Stimulated activated naive CD8-positive, alpha-beta T cell treated with anti-CD3 and anti-CD28 coated beads, Interleukin-15, amount 100 ng/mL, for 72 hours (primary cell): ENCODE measurements at regions not wholly inside any gene's neighbourhood (a gene's known extent, or its start where the extent isn't known, plus 50 kb on each side); places are given as distances from the start of the nearest gene placed in this dataset.

Source experiments
- ATAC-seq: fragments of 150-1000 bp; cut with Tn5 transposase; 2 replicates; pipeline ENCODE4 v1.10.0; 2021; ENCODE audit warnings: mild to moderate bottlenecking, moderate library complexity
- DNase-seq, 2 donors: peaks; one replicate each; pipeline ENCODE4 v3.0.0; 2021 to 2022
- H3K27ac Mint-ChIP-seq, 2 donors: one replicate each; pipeline ENCODE4 v1.8.0; 2022; ENCODE audit warnings: mild to moderate bottlenecking in 2 of 2, mixed read lengths in 2 of 2, moderate library complexity in 2 of 2
- H3K27me3 Mint-ChIP-seq: one replicate; pipeline ENCODE4 v1.8.0; 2022; ENCODE audit warnings: mixed read lengths
- H3K4me1 Mint-ChIP-seq: one replicate; pipeline ENCODE4 v1.8.0; 2022; ENCODE audit warnings: mild to moderate bottlenecking, mixed read lengths
- H3K4me3 Mint-ChIP-seq, 2 donors: one replicate each; pipeline ENCODE4 v1.8.0; 2022; ENCODE audit warnings: mild to moderate bottlenecking in 2 of 2, mixed read lengths in 2 of 2, moderate library complexity in 1 of 2
- H3K9me3 Mint-ChIP-seq, 2 donors: one replicate each; pipeline ENCODE4 v1.8.0; 2022; ENCODE audit warnings: mixed read lengths in 2 of 2

- Mint-ChIP-seq H3K4me3 (no peak overlapping the region), H3K4me1 (no peaks in the 10 kb centered on the region), H3K27me3 (no peaks in the 10 kb centered on the region), H3K9me3 (no peaks in the 10 kb centered on the region), H3K27ac (no peak overlapping the region)
- DNase-seq (no peak), ATAC-seq (no peak)
Measured at GRCh38 chr21:20581361-20581760, 416.8 kb upstream of the NCAM2 start.

DNA sequence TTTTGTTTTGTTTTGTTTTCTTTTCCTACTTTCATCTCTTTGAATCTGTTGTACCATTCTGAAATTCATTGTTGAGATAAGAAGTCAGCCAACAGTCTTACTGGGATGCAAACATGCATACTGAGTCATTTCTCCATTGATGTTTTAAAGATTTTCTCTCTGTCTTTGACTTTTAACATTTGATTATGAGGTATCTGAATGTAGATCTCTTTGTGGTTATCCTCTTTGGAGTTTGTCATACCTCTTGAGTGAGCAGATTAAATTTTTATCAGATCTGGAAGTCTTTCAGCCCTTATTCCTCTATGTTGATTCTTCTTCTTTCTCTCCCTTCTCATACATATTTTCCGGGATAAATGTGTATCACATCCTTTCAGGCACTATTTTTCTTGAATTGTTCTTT lies 406.9 kb upstream of the NCAM2 start:
- Mint-ChIP-seq H3K4me1 (no peaks in the 10 kb centered on the region), H3K9me3 (peaks cover 5 to 33% of the 10 kb centered on the region in 2 donors), H3K27me3 (no peaks in the 10 kb centered on the region), H3K27ac (no peak overlapping the region), H3K4me3 (no peak overlapping the region)
- no peak for ATAC-seq
- no peak for DNase-seq

GRCh38 chr21:20592463-20592862 lies 405.7 kb upstream of the NCAM2 start:
- ATAC-seq = no peak
- H3K27ac Mint-ChIP-seq = peak overlapping the region; percentile 4 to 55

DNA sequence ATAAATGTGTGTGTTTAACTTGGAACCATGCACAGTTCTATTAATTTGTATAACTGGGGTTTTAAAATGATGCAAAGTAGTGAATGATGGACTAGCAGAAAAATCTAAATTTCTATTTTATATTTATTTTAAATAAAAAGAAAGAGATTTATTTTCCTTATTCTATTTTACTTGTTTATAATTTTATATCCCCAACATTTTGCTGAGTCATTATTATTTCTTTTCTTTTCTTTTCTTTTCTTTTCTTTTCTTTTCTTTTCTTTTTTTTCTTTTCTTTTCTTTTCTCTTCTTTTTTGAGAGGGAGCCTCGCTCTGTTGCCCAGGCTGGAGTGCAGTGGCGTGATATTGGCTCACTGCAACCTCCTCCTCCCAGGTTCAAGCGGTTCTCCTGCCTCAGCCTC lies 395.0 kb upstream of the NCAM2 start:
- no peaks in the 10 kb centered on the region for H3K27me3 Mint-ChIP-seq
- H3K4me3 Mint-ChIP-seq = no peak overlapping the region
- no peaks in the 10 kb centered on the region for H3K4me1 Mint-ChIP-seq
- DNase-seq = no peak
- peaks cover 14 to 16% of the 10 kb centered on the region in 2 donors for H3K9me3 Mint-ChIP-seq
- ATAC-seq = no peak
- H3K27ac Mint-ChIP-seq = no peak overlapping the region

More at GRCh38 chr21:20592463-20592862, 405.7 kb upstream of the NCAM2 start:
- no peak for DNase-seq
- no peak overlapping the region for H3K4me3 Mint-ChIP-seq
- H3K27me3 Mint-ChIP-seq = no peaks in the 10 kb centered on the region
- H3K9me3 Mint-ChIP-seq = peaks cover 5 to 33% of the 10 kb centered on the region in 2 donors
- H3K4me1 Mint-ChIP-seq = no peaks in the 10 kb centered on the region

DNA sequence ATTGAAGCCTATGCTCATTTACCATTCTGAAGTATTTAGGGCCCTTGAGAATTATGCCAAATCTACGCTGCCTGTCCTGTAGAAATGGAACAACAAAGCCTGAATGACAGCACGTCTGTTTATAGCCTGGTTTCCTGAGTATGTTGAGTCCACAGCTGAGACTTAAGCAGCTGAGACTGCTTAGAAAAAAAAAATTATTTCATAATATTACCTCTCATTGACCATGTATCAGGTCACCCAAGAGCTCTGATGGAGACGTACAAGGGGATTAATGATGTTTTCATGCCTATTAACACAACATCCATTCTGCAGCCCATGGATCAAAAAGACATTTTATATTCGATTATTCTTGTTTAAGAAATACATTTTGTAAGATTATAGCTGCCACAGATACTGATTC lies 387.2 kb upstream of the NCAM2 start:
- Mint-ChIP-seq H3K9me3 (peaks cover 25 to 29% of the 10 kb centered on the region in 2 donors), H3K4me3 (no peak overlapping the region), H3K27ac (no peak overlapping the region), H3K27me3 (no peaks in the 10 kb centered on the region), H3K4me1 (no peaks in the 10 kb centered on the region)
- ATAC-seq (no peak), DNase-seq (no peak)

GRCh38 chr21:20613654-20614053 lies 384.6 kb upstream of the NCAM2 start:
- H3K27ac Mint-ChIP-seq = no peak overlapping the region
- H3K27me3 Mint-ChIP-seq = no peaks in the 10 kb centered on the region
- ATAC-seq (no peak), DNase-seq (no peak)
- no peaks in the 10 kb centered on the region for H3K4me1 Mint-ChIP-seq
- H3K4me3 Mint-ChIP-seq = no peak overlapping the region
- H3K9me3 Mint-ChIP-seq = peaks cover 10 to 13% of the 10 kb centered on the region in 2 donors

- DNase-seq = no peak
- H3K9me3 Mint-ChIP-seq = peaks cover 0 to 8% of the 10 kb centered on the region in 2 donors
- H3K4me3 Mint-ChIP-seq = no peak overlapping the region
- no peaks in the 10 kb centered on the region for H3K27me3 Mint-ChIP-seq
- H3K4me1 Mint-ChIP-seq = no peaks in the 10 kb centered on the region
- no peak for ATAC-seq
- H3K27ac Mint-ChIP-seq = no peak overlapping the region
Measured at GRCh38 chr21:20617130-20617529, 381.1 kb upstream of the NCAM2 start.

DNA sequence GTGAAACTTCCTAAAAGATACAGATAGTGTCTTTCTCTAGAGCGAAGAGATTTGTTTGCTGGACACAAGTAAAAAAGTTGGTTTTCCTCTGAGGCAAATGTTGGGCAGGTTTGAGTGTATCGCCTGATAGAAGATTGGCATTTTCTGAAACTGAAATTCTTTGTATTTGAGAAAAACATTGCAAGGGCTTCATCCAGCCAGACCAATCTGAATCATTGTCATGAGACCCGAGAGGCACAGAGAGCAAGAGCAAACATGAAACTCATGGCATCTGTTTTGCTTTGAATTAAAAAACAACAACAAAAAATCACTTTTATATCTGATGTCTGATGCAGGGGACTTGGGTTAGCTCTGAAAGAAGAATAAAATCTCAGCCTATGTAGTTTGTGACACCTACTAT lies 379.3 kb upstream of the NCAM2 start:
- Mint-ChIP-seq H3K27ac (no peak overlapping the region), H3K9me3 (peaks cover 0 to 11% of the 10 kb centered on the region in 2 donors), H3K27me3 (no peaks in the 10 kb centered on the region), H3K4me3 (no peak overlapping the region), H3K4me1 (no peaks in the 10 kb centered on the region)
- no peak for DNase-seq
- no peak for ATAC-seq

DNA sequence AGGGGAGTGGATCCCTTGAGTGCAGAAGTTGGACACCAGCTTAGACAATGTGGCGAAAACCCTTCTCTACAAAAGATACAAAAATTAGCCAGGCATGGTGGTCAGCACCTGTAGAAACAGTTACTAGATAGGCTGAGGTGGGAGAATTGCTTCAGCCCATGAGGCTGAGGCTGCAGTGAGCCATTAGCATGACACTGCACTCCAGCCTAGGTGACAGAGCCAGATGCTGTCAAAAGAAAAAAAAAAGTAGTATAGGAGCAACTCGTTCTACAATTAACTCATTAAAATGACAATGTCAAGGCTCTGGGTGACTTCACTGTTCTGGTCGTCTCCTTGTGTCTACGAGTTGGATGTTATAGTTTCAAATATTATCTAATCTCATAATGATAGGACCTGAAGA lies 370.6 kb upstream of the NCAM2 start:
- ATAC-seq (no peak), DNase-seq (no peak)
- Mint-ChIP-seq H3K4me3 (no peak overlapping the region), H3K9me3 (peaks cover 10 to 14% of the 10 kb centered on the region in 2 donors), H3K4me1 (no peaks in the 10 kb centered on the region), H3K27me3 (no peaks in the 10 kb centered on the region), H3K27ac (no peak overlapping the region)

DNA sequence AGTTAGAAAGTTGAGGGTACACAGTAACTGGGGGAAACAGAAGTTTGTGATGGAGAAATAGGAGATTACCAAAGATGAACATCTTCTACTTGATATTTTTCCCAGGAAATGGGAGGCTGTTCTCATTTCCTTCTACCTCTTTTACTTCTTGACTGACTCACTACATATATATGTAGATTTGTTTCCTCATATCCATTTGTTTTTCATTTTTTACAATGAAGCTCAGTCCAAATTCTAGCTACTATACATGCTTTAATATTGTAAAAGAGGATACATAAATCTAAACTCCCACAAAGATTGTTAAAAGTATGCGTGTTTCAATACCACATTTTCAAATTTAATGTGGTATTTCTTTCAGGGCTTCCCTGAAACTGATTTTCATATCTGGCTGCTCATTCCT lies 366.6 kb upstream of the NCAM2 start:
- Mint-ChIP-seq H3K4me3 (no peak overlapping the region), H3K4me1 (no peaks in the 10 kb centered on the region), H3K27me3 (no peaks in the 10 kb centered on the region), H3K27ac (no peak overlapping the region), H3K9me3 (peaks cover 7 to 17% of the 10 kb centered on the region in 2 donors)
- ATAC-seq = no peak
- DNase-seq = no peak

GRCh38 chr21:20639026-20639425 lies 359.2 kb upstream of the NCAM2 start:
- no peak for DNase-seq
- Mint-ChIP-seq H3K4me3 (no peak overlapping the region), H3K9me3 (peaks cover 4 to 16% of the 10 kb centered on the region in 2 donors), H3K27me3 (no peaks in the 10 kb centered on the region), H3K27ac (no peak overlapping the region), H3K4me1 (no peaks in the 10 kb centered on the region)
- ATAC-seq = no peak

DNA sequence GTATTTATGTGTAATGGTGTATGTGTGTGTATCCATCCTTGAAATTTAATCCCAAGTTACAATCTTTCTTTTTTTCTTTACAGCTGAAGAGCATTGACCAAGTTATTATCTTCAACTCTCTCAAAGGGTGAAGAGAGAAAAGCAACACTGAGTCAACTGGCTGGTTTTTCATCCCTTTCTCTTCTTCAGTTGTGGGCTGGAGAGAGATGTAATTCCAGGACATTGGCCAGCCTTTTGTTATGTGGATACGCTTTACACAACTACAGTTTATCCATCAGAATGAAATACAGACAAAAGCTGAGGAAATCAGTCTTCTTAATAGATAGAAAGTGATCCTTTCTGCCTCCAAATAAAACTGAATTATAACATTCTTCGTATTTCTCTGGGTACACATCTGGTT lies 357.0 kb upstream of the NCAM2 start:
- no peaks in the 10 kb centered on the region for H3K4me1 Mint-ChIP-seq

DNA sequence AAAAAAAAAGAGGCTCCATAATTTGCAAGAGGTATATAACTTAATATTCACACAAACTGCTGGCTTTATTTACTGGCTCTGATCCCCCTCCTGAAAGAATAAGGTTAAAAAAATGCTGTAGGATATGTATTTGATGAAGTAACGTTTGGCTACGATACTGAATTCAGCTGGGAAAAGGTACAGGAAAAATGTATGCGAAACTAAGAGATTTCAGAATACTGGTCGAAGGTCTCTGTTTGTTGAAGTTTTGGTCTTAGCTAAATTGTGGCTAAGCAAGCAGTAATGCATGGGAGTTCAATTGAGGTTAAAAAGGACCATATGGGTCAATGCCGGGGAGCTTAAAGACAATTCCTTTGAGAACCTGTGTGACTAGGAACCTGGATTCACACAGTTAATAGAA lies 355.5 kb upstream of the NCAM2 start:
- H3K9me3 Mint-ChIP-seq = peaks cover 7 to 8% of the 10 kb centered on the region in 2 donors
- DNase-seq (no peak), ATAC-seq (no peak)
- H3K27me3 Mint-ChIP-seq = no peaks in the 10 kb centered on the region
- no peak overlapping the region for H3K4me3 Mint-ChIP-seq
- no peaks in the 10 kb centered on the region for H3K4me1 Mint-ChIP-seq
- no peak overlapping the region for H3K27ac Mint-ChIP-seq

More for the DNA sequence above, 357.0 kb upstream of the NCAM2 start:
- ATAC-seq (no peak), DNase-seq (no peak)
- Mint-ChIP-seq H3K27me3 (no peaks in the 10 kb centered on the region), H3K9me3 (peaks cover 4 to 8% of the 10 kb centered on the region in 2 donors), H3K4me3 (no peak overlapping the region), H3K27ac (no peak overlapping the region)

GRCh38 chr21:20644552-20644951 lies 353.7 kb upstream of the NCAM2 start:
- Mint-ChIP-seq H3K4me3 (no peak overlapping the region), H3K4me1 (no peaks in the 10 kb centered on the region), H3K9me3 (peaks cover 0 to 8% of the 10 kb centered on the region in 2 donors), H3K27me3 (no peaks in the 10 kb centered on the region), H3K27ac (no peak overlapping the region)
- DNase-seq (no peak), ATAC-seq (no peak)

- peaks cover 0 to 8% of the 10 kb centered on the region in 2 donors for H3K9me3 Mint-ChIP-seq
- no peaks in the 10 kb centered on the region for H3K27me3 Mint-ChIP-seq
- no peak overlapping the region for H3K27ac Mint-ChIP-seq
- no peak overlapping the region for H3K4me3 Mint-ChIP-seq
- no peak for DNase-seq
- H3K4me1 Mint-ChIP-seq = no peaks in the 10 kb centered on the region
- no peak for ATAC-seq
Measured at GRCh38 chr21:20645344-20645743, 352.9 kb upstream of the NCAM2 start.

DNA sequence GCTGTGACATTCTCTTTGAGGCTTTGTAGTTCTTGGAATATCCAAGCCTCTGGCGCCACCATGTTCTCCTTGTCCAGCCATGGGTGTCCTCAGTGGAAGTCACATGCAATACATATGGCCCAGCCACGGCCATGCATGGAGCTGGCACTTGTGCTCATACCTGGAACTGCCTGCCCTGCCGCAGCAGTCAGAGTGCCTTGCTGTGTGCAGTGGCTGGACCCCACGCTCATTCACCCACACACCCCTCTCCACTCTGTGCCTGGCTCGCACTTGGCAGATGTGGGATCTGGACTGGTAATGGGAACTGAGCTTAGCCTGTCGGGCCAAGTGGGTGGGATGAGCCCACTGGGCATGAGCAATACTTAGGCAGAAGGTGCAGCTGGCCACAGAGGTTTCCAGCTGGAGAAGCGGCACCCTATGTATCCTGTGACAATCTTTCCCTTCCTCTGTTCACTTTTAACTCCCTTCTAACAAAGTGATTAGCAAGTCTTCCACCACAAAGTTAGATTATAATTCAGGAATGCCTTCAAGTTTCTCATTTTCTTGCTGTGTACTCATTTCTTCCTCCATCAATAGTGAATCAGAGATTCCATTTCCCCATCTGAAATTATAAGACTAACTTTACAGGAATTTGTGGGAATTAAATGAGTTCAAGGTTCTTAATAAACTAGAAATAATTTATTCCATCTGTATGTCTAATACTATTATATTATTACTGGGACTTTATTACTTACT lies 351.6 kb upstream of the NCAM2 start:
- H3K4me3 Mint-ChIP-seq = no peak overlapping the region
- no peak for DNase-seq
- H3K27ac Mint-ChIP-seq = no peak overlapping the region
- no peak for ATAC-seq
- peaks cover 0 to 8% of the 10 kb centered on the region in 2 donors for H3K9me3 Mint-ChIP-seq
- no peaks in the 10 kb centered on the region for H3K27me3 Mint-ChIP-seq
- no peaks in the 10 kb centered on the region for H3K4me1 Mint-ChIP-seq

- no peaks in the 10 kb centered on the region for H3K4me1 Mint-ChIP-seq
- DNase-seq = no peak
- ATAC-seq = no peak
- H3K4me3 Mint-ChIP-seq = no peak overlapping the region
- H3K27me3 Mint-ChIP-seq = no peaks in the 10 kb centered on the region
- H3K9me3 Mint-ChIP-seq = peaks cover 0 to 8% of the 10 kb centered on the region in 2 donors
- no peak overlapping the region for H3K27ac Mint-ChIP-seq
Measured at GRCh38 chr21:20647607-20648006, 350.6 kb upstream of the NCAM2 start.
